HEK293T (cell line): ENCODE measurements at regions not wholly inside any gene's neighbourhood (a gene's known extent, or its start where the extent isn't known, plus 50 kb on each side); places are given as distances from the start of the nearest gene placed in this dataset.

ENCODE experiments used
- ARNT ChIP-seq: fragments of 450-650 bp; IDR thresholded peaks from 2 replicates; pipeline ENCODE4 v1.6.1; 2017; ENCODE audit warnings: mild to moderate bottlenecking
- BHLHE40 ChIP-seq: fragments of 450-650 bp; IDR thresholded peaks from 2 replicates; pipeline ENCODE4 v1.6.1; 2016; ENCODE audit warnings: mild to moderate bottlenecking, moderate library complexity, borderline replicate concordance
- FOXA1 ChIP-seq: fragments of 450-650 bp; IDR thresholded peaks from 2 replicates; pipeline ENCODE4 v1.6.1; 2016; ENCODE audit warnings: mild to moderate bottlenecking
- FOXK2 ChIP-seq: fragments of 450-650 bp; IDR thresholded peaks from 2 replicates; pipeline ENCODE4 v1.6.1; 2016; ENCODE audit warnings: mild to moderate bottlenecking
- FOXM1 ChIP-seq: fragments of 450-650 bp; IDR thresholded peaks from 2 replicates; pipeline ENCODE4 v1.6.1; 2017; ENCODE audit warnings: mild to moderate bottlenecking, borderline replicate concordance
- LEF1 ChIP-seq: fragments of 450-650 bp; IDR thresholded peaks from 2 replicates; pipeline ENCODE4 v1.6.1; 2017; ENCODE audit warnings: mild to moderate bottlenecking, borderline replicate concordance
- NFRKB ChIP-seq: fragments of 450-650 bp; IDR thresholded peaks from 2 replicates; pipeline ENCODE4 v1.6.1; 2016; ENCODE audit warnings: mild to moderate bottlenecking, moderate library complexity
- SP1 ChIP-seq: fragments of 450-650 bp; IDR thresholded peaks from 2 replicates; pipeline ENCODE4 v1.6.1; 2017
- ZNF384 ChIP-seq: fragments of 450-650 bp; IDR thresholded peaks from 2 replicates; pipeline ENCODE4 v1.6.1; 2016

- TF ChIP-seq FOXA1 (no peak), SP1 (no peak), FOXK2 (no peak), NFRKB (no peak), ZNF384 (no peak), ARNT (no peak), BHLHE40 (no peak), FOXM1 (no peak), LEF1 (no peak)
Measured at GRCh38 chr6:125693480-125693879, 56.0 kb upstream of the HEY2 start.
